ENCODE measurements at regions not wholly inside any gene's neighbourhood (a gene's known extent, or its start where the extent isn't known, plus 50 kb on each side); places are given as distances from the start of the nearest gene placed in this dataset.

- CTCF ChIA-PET: no interaction called here
Measured at GRCh38 chr2:153391131-153391530, 87.4 kb downstream of the RPRM start.

GRCh38 chr2:153388246-153388645 lies 90.3 kb downstream of the RPRM start:
- Mint-ChIP-seq H3K4me1 (ENCODE audit: low read depth) (no peaks in the 10 kb centered on the region), H3K4me3 (no peak overlapping the region), H3K27me3 (no peaks in the 10 kb centered on the region), H3K9me3 (peaks cover 1% of the 10 kb centered on the region), H3K27ac (no peak overlapping the region), H3K36me3 (ENCODE audit: low read depth) (no peaks in the 10 kb centered on the region)
- ChIA-PET CTCF (no interaction called here), POLR2A (no interaction called here)
- intact Hi-C loops (cut with micrococcal nuclease): no loop called here
- ATAC-seq (no peak), DNase-seq (no peak)
- TF ChIP-seq, protein P1, sequence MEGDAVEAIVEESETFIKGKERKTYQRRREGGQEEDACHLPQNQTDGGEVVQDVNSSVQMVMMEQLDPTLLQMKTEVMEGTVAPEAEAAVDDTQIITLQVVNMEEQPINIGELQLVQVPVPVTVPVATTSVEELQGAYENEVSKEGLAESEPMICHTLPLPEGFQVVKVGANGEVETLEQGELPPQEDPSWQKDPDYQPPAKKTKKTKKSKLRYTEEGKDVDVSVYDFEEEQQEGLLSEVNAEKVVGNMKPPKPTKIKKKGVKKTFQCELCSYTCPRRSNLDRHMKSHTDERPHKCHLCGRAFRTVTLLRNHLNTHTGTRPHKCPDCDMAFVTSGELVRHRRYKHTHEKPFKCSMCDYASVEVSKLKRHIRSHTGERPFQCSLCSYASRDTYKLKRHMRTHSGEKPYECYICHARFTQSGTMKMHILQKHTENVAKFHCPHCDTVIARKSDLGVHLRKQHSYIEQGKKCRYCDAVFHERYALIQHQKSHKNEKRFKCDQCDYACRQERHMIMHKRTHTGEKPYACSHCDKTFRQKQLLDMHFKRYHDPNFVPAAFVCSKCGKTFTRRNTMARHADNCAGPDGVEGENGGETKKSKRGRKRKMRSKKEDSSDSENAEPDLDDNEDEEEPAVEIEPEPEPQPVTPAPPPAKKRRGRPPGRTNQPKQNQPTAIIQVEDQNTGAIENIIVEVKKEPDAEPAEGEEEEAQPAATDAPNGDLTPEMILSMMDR (IDR thresholded peaks at IDR 0.05): no peak

More at GRCh38 chr2:153391131-153391530, 87.4 kb downstream of the RPRM start:
- DNase-seq (no peak), ATAC-seq (no peak)
- POLR2A ChIA-PET: no interaction called here
- Mint-ChIP-seq H3K9me3 (peaks cover 4% of the 10 kb centered on the region), H3K4me3 (no peak overlapping the region), H3K36me3 (ENCODE audit: low read depth) (no peaks in the 10 kb centered on the region), H3K4me1 (ENCODE audit: low read depth) (no peaks in the 10 kb centered on the region), H3K27me3 (no peaks in the 10 kb centered on the region), H3K27ac (no peak overlapping the region)
- intact Hi-C loops (cut with micrococcal nuclease): no loop called here
- TF ChIP-seq, protein P1 (IDR thresholded peaks at IDR 0.05): no peak

- Mint-ChIP-seq H3K36me3 (ENCODE audit: low read depth) (no peaks in the 10 kb centered on the region), H3K4me3 (no peak overlapping the region), H3K27ac (no peak overlapping the region), H3K4me1 (ENCODE audit: low read depth) (no peaks in the 10 kb centered on the region), H3K27me3 (no peaks in the 10 kb centered on the region), H3K9me3 (peaks cover under 1% of the 10 kb centered on the region)
- ChIA-PET POLR2A (no interaction called here), CTCF (no interaction called here)
- intact Hi-C loops (cut with micrococcal nuclease): no loop called here
- no peak for ATAC-seq
- no peak for DNase-seq
- TF ChIP-seq, protein P1 (IDR thresholded peaks at IDR 0.05): no peak
Measured at GRCh38 chr2:153387203-153387602, 91.4 kb downstream of the RPRM start.

DNA sequence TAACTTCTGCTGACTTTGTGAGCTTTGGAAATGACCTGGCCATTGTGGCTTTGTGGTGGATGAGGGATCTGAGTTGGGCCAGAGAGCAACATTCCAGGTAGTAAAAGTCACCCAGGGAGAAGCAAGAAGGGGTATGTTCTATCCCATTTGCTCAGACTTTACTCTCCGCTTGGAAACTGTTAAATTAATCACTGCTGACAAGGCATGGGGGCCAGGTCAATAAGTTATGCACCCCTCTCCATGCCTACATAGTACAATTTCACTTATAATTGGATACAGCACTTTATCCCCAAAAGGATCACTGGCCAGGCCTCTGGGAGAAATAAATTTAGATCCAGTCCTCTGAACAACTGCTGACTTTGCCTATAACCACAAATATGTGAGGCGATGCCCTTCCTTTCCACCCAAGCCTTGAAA lies 92.1 kb downstream of the RPRM start:
- H3K27me3 Mint-ChIP-seq: no peaks in the 10 kb centered on the region
- no peaks in the 10 kb centered on the region for H3K4me1 Mint-ChIP-seq (ENCODE audit: low read depth)
- intact Hi-C loops (cut with micrococcal nuclease): no loop called here
- TF ChIP-seq, protein P1 (IDR thresholded peaks at IDR 0.05): no peak
- ChIA-PET POLR2A (no interaction called here), CTCF (no interaction called here)
- no peak overlapping the region for H3K4me3 Mint-ChIP-seq
- DNase-seq (no peak), ATAC-seq (no peak)
- H3K36me3 Mint-ChIP-seq (ENCODE audit: low read depth): no peaks in the 10 kb centered on the region
- no peaks in the 10 kb centered on the region for H3K9me3 Mint-ChIP-seq
- H3K27ac Mint-ChIP-seq: no peak overlapping the region

- ChIA-PET POLR2A (no interaction called here), CTCF (no interaction called here)
- ATAC-seq: no peak
- Mint-ChIP-seq H3K27ac (no peak overlapping the region), H3K27me3 (no peaks in the 10 kb centered on the region), H3K4me1 (ENCODE audit: low read depth) (no peaks in the 10 kb centered on the region), H3K9me3 (peaks cover 2% of the 10 kb centered on the region), H3K4me3 (no peak overlapping the region), H3K36me3 (ENCODE audit: low read depth) (no peaks in the 10 kb centered on the region)
- intact Hi-C loops (cut with micrococcal nuclease): no loop called here
- TF ChIP-seq, protein P1 (IDR thresholded peaks at IDR 0.05): no peak
- DNase-seq: no peak
Measured at GRCh38 chr2:153373510-153374279, 104.9 kb downstream of the RPRM start.
